Heart right ventricle (tissue), 16 donors: ENCODE measurements at regions not wholly inside any gene's neighbourhood (a gene's known extent, or its start where the extent isn't known, plus 50 kb on each side); places are given as distances from the start of the nearest gene placed in this dataset.

ENCODE experiments used
- ATAC-seq, 8 donors: fragments of 200-7000 bp; cut with Tn5 transposase; one replicate each; pipeline ENCODE4 v1.9.1; 2020; ENCODE audit warnings: mild to moderate bottlenecking in 8 of 8, moderate library complexity in 8 of 8, moderate number of reproducible peaks in 1 of 8
- DNase-seq, 2 donors: peaks; one replicate each; pipeline ENCODE4 v3.0.0-alpha.2; 2020
- H3K27ac ChIP-seq, 10 donors: fragments of 200-600 bp; sonication (generic) in 2 of 10; one replicate each; pipeline versions ENCODE4 v1.5.0 to v1.8.0; 2020 to 2022; ENCODE audit warnings: mild to moderate bottlenecking in 3 of 10
- H3K27me3 ChIP-seq, 7 donors: fragments of 200-600 bp; one replicate each; pipeline ENCODE4 v1.8.0; 2021 to 2022; ENCODE audit warnings: mild to moderate bottlenecking in 2 of 7
- H3K36me3 ChIP-seq, 9 donors: fragments of 200-600 bp; sonication (generic) in 1 of 9; one replicate each; pipeline versions ENCODE4 v1.5.0 to v1.8.0; 2020 to 2022; ENCODE audit warnings: mild to moderate bottlenecking in 2 of 9
- H3K4me1 ChIP-seq, 9 donors: fragments of 200-600 bp; sonication (generic) in 1 of 9; one replicate each; pipeline versions ENCODE4 v1.5.0 to v1.8.0; 2020 to 2022; ENCODE audit warnings: mild to moderate bottlenecking in 4 of 9
- H3K4me3 ChIP-seq, 10 donors: fragments of 200-600 bp; sonication (generic) in 2 of 10; one replicate each; pipeline versions ENCODE4 v1.5.0 to v1.8.0; 2020 to 2022; ENCODE audit warnings: mild to moderate bottlenecking in 7 of 10, moderate library complexity in 2 of 10
- H3K9me3 ChIP-seq, 11 donors: fragments of 200-600 bp in 10 of 11; sonication (generic) in 2 of 11; one replicate each; pipeline versions ENCODE4 v1.5.0 to v1.8.0; 2013 to 2022; ENCODE audit warnings: mild to moderate bottlenecking in 2 of 11, control low read depth in 1 of 11, moderate library complexity in 1 of 11
- WGBS, 2 donors: extraction: QIAGEN DNeasy Blood & Tissue Kit; methylation state at CpG; one replicate each; pipeline ENCODE4 v1.1.7; 2013; ENCODE audit warnings: inconsistent platforms in 1 of 2; 5-methylcytosine and 5-hydroxymethylcytosine counted together
- intact Hi-C, 10 donors: fragments of 100-400 bp; cut with DNase I; formaldehyde crosslinking; loops; one replicate each; pipeline versions ENCODE4 v1.11.1 to v1.14.2; 2022
- TF ChIP-seq, protein P1 (sequence below), 9 donors: fragments of 200-600 bp; sonication (generic) in 2 of 9; IDR thresholded peaks; one replicate each; pipeline versions ENCODE4 v1.5.0 to v1.8.0; 2021 to 2022; ENCODE audit warnings: antibody characterized with exemption in 9 of 9, mild to moderate bottlenecking in 5 of 9, moderate library complexity in 1 of 9
- donor health status: Arrhythmogenic right ventricular cardiomyopathy.
- donor health status: ischemic (EF 13 %, LVEDD 7.1; RV severe dilation, severe dysfunction).
- donor health status: healthy with polysubstance abuse.
- donor health status: DM: no; HTN: yes; CAD: no.
- donor health status: DM: no; HTN: no; CAD: no.
- donor health status: ischemic (EF 25% LVEDD 6.9; RV normal size, moderate dysfunction).
- donor health status: ischemic (EF 25% LVEDD 5.7; RV mildly dilated, moderate dysfunction).
- donor health status: healthy.
- donor health status: DM: yes; HTN: yes; CAD: no.
- donor health status: Ischemic cardiomyopathy.
- donor health status: ischemic (EF 35%, LVEDD 5.7; RV mildly dilated, moderate dysfunction).
- donor health status: nonischemic (EF 11% LVEDD 7.7; RV severe dilation, severe dysfunction).
- donor health status: DM: yes; HTN: yes; CAD: no.
- donor health status: PGD.
- donor health status: ischemic (EF 29% LVEDD 5.4; RV normal size, mild dysfunction).
- donor health status: nonischemic (EF 23%, LVEDD 6.1; RV moderate dilation, normal function).

DNA sequence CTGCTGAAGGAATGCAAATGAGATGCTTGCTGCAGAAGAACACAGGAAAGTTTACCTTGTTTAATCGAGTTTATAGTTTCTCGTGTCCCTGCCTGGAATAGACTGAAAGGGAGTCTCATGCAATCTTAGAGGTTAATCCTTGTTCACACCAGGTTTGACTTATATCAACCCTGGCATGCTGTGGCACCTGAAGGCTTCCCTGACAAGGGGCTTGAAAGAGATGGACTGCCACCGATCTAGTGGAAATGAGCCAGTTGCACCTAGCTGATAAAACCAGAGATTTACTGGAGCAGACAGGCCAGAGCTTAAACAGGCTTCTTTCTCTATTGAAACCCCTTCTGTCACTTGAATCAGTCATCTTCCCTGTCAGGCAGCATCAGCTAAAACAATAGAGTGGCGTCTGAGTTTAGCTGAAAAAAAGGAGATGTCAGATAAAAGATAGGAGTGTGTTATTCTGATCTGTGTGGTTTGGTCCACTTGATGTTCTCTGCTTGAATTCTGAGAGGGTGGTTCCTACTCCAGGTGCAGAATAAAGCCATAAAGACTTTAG lies 349.7 kb downstream of the RWDD3 start:
- WGBS, 2 donors, result 44 to 55% methylated on average over 4 of the region's 4 CpGs
- intact Hi-C loops, result no loop called here
- TF ChIP-seq, protein P1, sequence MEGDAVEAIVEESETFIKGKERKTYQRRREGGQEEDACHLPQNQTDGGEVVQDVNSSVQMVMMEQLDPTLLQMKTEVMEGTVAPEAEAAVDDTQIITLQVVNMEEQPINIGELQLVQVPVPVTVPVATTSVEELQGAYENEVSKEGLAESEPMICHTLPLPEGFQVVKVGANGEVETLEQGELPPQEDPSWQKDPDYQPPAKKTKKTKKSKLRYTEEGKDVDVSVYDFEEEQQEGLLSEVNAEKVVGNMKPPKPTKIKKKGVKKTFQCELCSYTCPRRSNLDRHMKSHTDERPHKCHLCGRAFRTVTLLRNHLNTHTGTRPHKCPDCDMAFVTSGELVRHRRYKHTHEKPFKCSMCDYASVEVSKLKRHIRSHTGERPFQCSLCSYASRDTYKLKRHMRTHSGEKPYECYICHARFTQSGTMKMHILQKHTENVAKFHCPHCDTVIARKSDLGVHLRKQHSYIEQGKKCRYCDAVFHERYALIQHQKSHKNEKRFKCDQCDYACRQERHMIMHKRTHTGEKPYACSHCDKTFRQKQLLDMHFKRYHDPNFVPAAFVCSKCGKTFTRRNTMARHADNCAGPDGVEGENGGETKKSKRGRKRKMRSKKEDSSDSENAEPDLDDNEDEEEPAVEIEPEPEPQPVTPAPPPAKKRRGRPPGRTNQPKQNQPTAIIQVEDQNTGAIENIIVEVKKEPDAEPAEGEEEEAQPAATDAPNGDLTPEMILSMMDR (IDR thresholded peaks at IDR 0.05), result no peak

DNA sequence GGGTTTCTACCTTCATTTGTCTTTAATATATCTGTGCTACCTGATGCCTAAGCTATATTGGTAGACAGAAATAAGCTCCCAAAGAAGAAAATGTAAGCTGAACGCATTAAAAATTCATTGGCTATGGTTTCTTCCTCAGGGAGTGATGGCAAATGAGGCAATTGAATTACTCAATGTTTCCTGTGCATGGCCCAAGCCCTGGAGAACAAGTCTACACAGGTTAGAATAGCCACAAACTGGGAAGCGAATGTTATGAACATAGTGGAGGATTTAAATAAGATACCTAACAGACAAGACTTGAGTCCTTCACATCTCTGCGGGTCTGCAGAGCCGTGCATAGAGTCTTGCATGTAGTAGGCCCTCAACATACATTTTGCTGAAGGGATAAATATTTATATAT lies 350.3 kb downstream of the RWDD3 start:
- no peaks in the 10 kb centered on the region for H3K36me3 ChIP-seq
- 86 to 90% methylated on average over 4 of the region's 4 CpGs for WGBS, 2 donors
- no peak overlapping the region for H3K4me3 ChIP-seq
- no peaks in the 10 kb centered on the region for H3K4me1 ChIP-seq
- ATAC-seq (no peak), DNase-seq (no peak)
- TF ChIP-seq, protein P1 (IDR thresholded peaks at IDR 0.05), result no peak
- peaks cover 0 to 10% (median 0%) of the 10 kb centered on the region in 11 donors for H3K9me3 ChIP-seq
- no peak overlapping the region for H3K27ac ChIP-seq
- intact Hi-C loops, result no loop called here
- peaks cover 0 to 5% (median 0%) of the 10 kb centered on the region in 7 donors for H3K27me3 ChIP-seq

More for the DNA sequence above, 349.7 kb downstream of the RWDD3 start:
- DNase-seq, result no peak
- H3K4me1 ChIP-seq, result no peaks in the 10 kb centered on the region
- no peak overlapping the region for H3K27ac ChIP-seq
- no peak overlapping the region for H3K4me3 ChIP-seq
- H3K27me3 ChIP-seq, result peaks cover 0 to 6% (median 0%) of the 10 kb centered on the region in 7 donors
- ATAC-seq, result no peak
- H3K9me3 ChIP-seq, result peaks cover 0 to 8% (median 0%) of the 10 kb centered on the region in 11 donors
- no peaks in the 10 kb centered on the region for H3K36me3 ChIP-seq

DNA sequence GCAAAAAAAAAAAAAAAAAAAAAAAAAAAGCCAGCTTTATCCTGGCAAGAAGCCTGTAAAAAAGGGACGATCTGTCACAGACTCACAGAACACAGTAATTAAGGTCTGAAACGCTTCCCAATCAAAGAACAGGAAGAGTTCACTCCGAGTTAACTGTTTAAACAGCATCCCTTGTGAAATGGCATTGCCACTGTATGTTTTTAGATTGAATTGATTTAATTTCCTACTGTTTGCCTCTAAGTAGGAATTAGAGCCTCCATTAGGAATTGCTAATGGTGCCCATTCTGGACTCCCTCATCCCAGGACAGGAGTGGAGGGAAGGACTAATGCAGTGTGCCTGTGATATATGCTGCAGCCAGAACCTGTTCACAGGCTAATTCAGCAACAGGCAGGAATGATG lies 370.8 kb downstream of the RWDD3 start:
- intact Hi-C loops, result no loop called here
- no peak for ATAC-seq
- H3K36me3 ChIP-seq, result no peaks in the 10 kb centered on the region
- TF ChIP-seq, protein P1 (IDR thresholded peaks at IDR 0.05), result no peak
- H3K9me3 ChIP-seq, result peaks cover 0 to 19% (median 2%) of the 10 kb centered on the region in 11 donors
- H3K4me3 ChIP-seq, result no peak overlapping the region
- H3K27me3 ChIP-seq, result no peaks in the 10 kb centered on the region
- DNase-seq, result no peak
- H3K27ac ChIP-seq, result no peak overlapping the region
- WGBS, 2 donors, result 27 to 47% methylated on average over 3 of the region's 3 CpGs
- H3K4me1 ChIP-seq, result no peaks in the 10 kb centered on the region

DNA sequence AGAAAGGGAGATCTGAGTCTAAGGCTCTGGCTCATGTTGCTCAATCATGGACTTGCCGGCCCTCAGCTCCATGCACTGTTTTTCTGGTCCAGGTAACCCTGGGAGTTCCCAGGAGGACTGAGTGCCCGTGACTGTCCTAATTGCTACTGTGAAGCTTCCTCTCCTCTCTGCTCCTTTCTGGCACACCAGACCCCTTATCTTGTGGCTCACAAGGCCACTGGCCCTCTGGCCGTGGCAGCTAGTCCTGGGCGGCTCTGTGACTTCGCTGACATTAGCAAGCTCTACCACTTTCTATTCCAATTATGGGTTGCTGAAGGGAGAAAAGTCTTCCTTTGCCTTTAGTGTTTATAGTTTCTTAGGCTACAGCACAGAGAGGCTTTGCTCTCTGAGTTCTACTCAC lies 380.2 kb downstream of the RWDD3 start:
- Histone ChIP-seq H3K4me3 (no peak overlapping the region), H3K36me3 (no peaks in the 10 kb centered on the region), H3K27ac (no peak overlapping the region), H3K27me3 (no peaks in the 10 kb centered on the region), H3K9me3 (no peaks in the 10 kb centered on the region), H3K4me1 (no peaks in the 10 kb centered on the region)
- DNase-seq (no peak), ATAC-seq (no peak)
- TF ChIP-seq, protein P1 (IDR thresholded peaks at IDR 0.05), result no peak
- intact Hi-C loops, result no loop called here
- 89 to 90% methylated on average over 5 of the region's 5 CpGs for WGBS, 2 donors
